H9 (cell line): ENCODE measurements at regions not wholly inside any gene's neighbourhood (a gene's known extent, or its start where the extent isn't known, plus 50 kb on each side); places are given as distances from the start of the nearest gene placed in this dataset.

Source experiments
- DNase-seq: peaks from one replicate; pipeline ENCODE4 v3.0.0-alpha.2; 2017
- H2AFZ ChIP-seq: one replicate; pipeline ENCODE4 v1.6.1; 2013; ENCODE audit warnings: mild to moderate bottlenecking, low read length, control low read depth, moderate library complexity
- H2AK5ac ChIP-seq: 2 replicates; pipeline ENCODE4 v1.6.1; 2013; ENCODE audit warnings: low read length, control low read depth, mixed read lengths; ENCODE audit not compliant: insufficient read length
- H2BK120ac ChIP-seq: one replicate; pipeline ENCODE4 v1.6.1; 2013; ENCODE audit warnings: low read depth, mild to moderate bottlenecking, low read length, control low read depth, inconsistent platforms; ENCODE audit not compliant: poor library complexity, severe bottlenecking
- H2BK12ac ChIP-seq: 2 replicates; pipeline ENCODE4 v1.6.1; 2013; ENCODE audit warnings: low read length, control low read depth, mixed read lengths, low read depth; ENCODE audit not compliant: insufficient read length
- H2BK15ac ChIP-seq: 2 replicates; pipeline ENCODE4 v1.6.1; 2013; ENCODE audit warnings: low read depth, low read length, control low read depth
- H2BK20ac ChIP-seq: one replicate; pipeline ENCODE4 v1.6.1; 2013; ENCODE audit warnings: low read depth, mild to moderate bottlenecking, low read length, control low read depth, inconsistent platforms; ENCODE audit not compliant: poor library complexity, severe bottlenecking
- H2BK5ac ChIP-seq: 2 replicates; pipeline ENCODE4 v1.6.1; 2013; ENCODE audit warnings: low read length, control low read depth, mixed read lengths; ENCODE audit not compliant: insufficient read length
- H3K14ac ChIP-seq: 2 replicates; pipeline ENCODE4 v1.6.1; 2013; ENCODE audit warnings: low read length, control low read depth; ENCODE audit not compliant: insufficient read depth
- H3K18ac ChIP-seq: 2 replicates; pipeline ENCODE4 v1.6.1; 2013; ENCODE audit warnings: low read depth, mild to moderate bottlenecking, mixed read lengths, low read length, control low read depth; ENCODE audit not compliant: insufficient read length
- H3K23ac ChIP-seq: 2 replicates; pipeline ENCODE4 v1.6.1; 2013; ENCODE audit warnings: low read length, control low read depth, mixed read lengths, low read depth; ENCODE audit not compliant: insufficient read length
- H3K23me2 ChIP-seq: 2 replicates; pipeline ENCODE4 v1.6.1; 2013; ENCODE audit warnings: low read depth, mild to moderate bottlenecking, mixed read lengths, low read length, control low read depth; ENCODE audit not compliant: insufficient read length, poor library complexity, severe bottlenecking
- H3K27ac ChIP-seq: 2 replicates; pipeline ENCODE4 v1.5.1; 2013; ENCODE audit warnings: low read length, control low read depth, mixed read lengths, low read depth; ENCODE audit not compliant: insufficient read length
- H3K27me3 ChIP-seq: 2 replicates; pipeline ENCODE4 v1.6.1; 2013; ENCODE audit warnings: low read length, control low read depth, inconsistent platforms; ENCODE audit not compliant: insufficient read depth
- H3K4ac ChIP-seq: 2 replicates; pipeline ENCODE4 v1.6.1; 2013; ENCODE audit warnings: low read depth, mild to moderate bottlenecking, control low read depth, inconsistent platforms, low read length, moderate library complexity
- H3K4me1 ChIP-seq: 2 replicates; pipeline ENCODE4 v1.6.1; 2013; ENCODE audit warnings: low read length, control low read depth, inconsistent platforms; ENCODE audit not compliant: insufficient read depth
- H3K4me2 ChIP-seq: 2 replicates; pipeline ENCODE4 v1.6.1; 2013; ENCODE audit warnings: low read length, control low read depth, mixed read lengths; ENCODE audit not compliant: insufficient read length, insufficient read depth
- H3K56ac ChIP-seq: 2 replicates; pipeline ENCODE4 v1.6.1; 2013; ENCODE audit warnings: low read depth, mild to moderate bottlenecking, mixed read lengths, low read length, control low read depth; ENCODE audit not compliant: insufficient read length
- H3K79me1 ChIP-seq: 2 replicates; pipeline ENCODE4 v1.6.1; 2013; ENCODE audit warnings: low read depth, mild to moderate bottlenecking, moderate library complexity, low read length, control low read depth, inconsistent platforms; ENCODE audit not compliant: insufficient read depth, poor library complexity, severe bottlenecking
- H3K79me2 ChIP-seq: 2 replicates; pipeline ENCODE4 v1.6.1; 2013; ENCODE audit warnings: low read length, control low read depth, inconsistent platforms; ENCODE audit not compliant: insufficient read depth
- H3K9ac ChIP-seq: 2 replicates; pipeline ENCODE4 v1.6.1; 2013; ENCODE audit warnings: low read length, control low read depth, mixed read lengths; ENCODE audit not compliant: insufficient read length; ENCODE audit errors: extremely low read depth
- H3K9me3 ChIP-seq: one replicate; pipeline ENCODE4 v1.6.1; 2013; ENCODE audit warnings: low read depth, low read length, inconsistent platforms; ENCODE audit not compliant: control insufficient read depth
- H3T11ph ChIP-seq: one replicate; pipeline ENCODE4 v1.6.1; 2013; ENCODE audit warnings: mild to moderate bottlenecking, low read length, control low read depth, inconsistent platforms
- H4K20me1 ChIP-seq: one replicate; pipeline ENCODE4 v1.6.1; 2013; ENCODE audit not compliant: control insufficient read depth, insufficient read length, insufficient read depth
- H4K5ac ChIP-seq: 2 replicates; pipeline ENCODE4 v1.6.1; 2013; ENCODE audit warnings: low read depth, mild to moderate bottlenecking, mixed read lengths, low read length, control low read depth; ENCODE audit not compliant: insufficient read length
- H4K8ac ChIP-seq: replicated peaks from 2 replicates; pipeline ENCODE4 v1.6.1; 2013; ENCODE audit warnings: low read length, control low read depth, mixed read lengths, low read depth; ENCODE audit not compliant: insufficient read length
- H4K91ac ChIP-seq: 2 replicates; pipeline ENCODE4 v1.6.1; 2013; ENCODE audit warnings: low read depth, mild to moderate bottlenecking, moderate library complexity, mixed read lengths, low read length, control low read depth; ENCODE audit not compliant: insufficient read length
- H3K27ac Mint-ChIP-seq, 3 experiments: 2 replicates in 2 of 3; 3 replicates in 1 of 3; pipeline ENCODE4 v1.8.0; 2020 to 2021; ENCODE audit warnings: mixed read lengths in 3 of 3, mild to moderate bottlenecking in 1 of 3, moderate library complexity in 1 of 3
- H3K27me3 Mint-ChIP-seq: 2 replicates; pipeline ENCODE4 v1.8.0; 2021; ENCODE audit warnings: low read depth, mild to moderate bottlenecking, moderate library complexity, mixed read lengths
- H3K36me3 Mint-ChIP-seq, 3 experiments: 2 replicates in 2 of 3; 3 replicates in 1 of 3; pipeline ENCODE4 v1.8.0; 2020 to 2021; ENCODE audit warnings: low read depth in 3 of 3, mixed read lengths in 3 of 3; ENCODE audit not compliant: insufficient read depth in 1 of 3
- H3K4me1 Mint-ChIP-seq, 2 experiments: 2 replicates each; pipeline ENCODE4 v1.8.0; 2020; ENCODE audit warnings: mixed read lengths in 2 of 2
- H3K4me3 Mint-ChIP-seq, 2 experiments: 2 replicates in 1 of 2; 3 replicates in 1 of 2; pipeline ENCODE4 v1.8.0; 2020 to 2021; ENCODE audit warnings: mild to moderate bottlenecking in 2 of 2, mixed read lengths in 2 of 2, moderate library complexity in 1 of 2
- H3K9me3 Mint-ChIP-seq, 2 experiments: 2 replicates in 1 of 2; 3 replicates in 1 of 2; pipeline ENCODE4 v1.8.0; 2020; ENCODE audit warnings: mild to moderate bottlenecking in 2 of 2, mixed read lengths in 2 of 2, moderate library complexity in 1 of 2
- TF ChIP-seq, protein P1 (sequence below): fragments of 200-600 bp; sonication (generic); conservative IDR thresholded peaks from 3 replicates; pipeline ENCODE4 v1.8.0; 2021; ENCODE audit warnings: antibody characterized with exemption, mild to moderate bottlenecking

DNA sequence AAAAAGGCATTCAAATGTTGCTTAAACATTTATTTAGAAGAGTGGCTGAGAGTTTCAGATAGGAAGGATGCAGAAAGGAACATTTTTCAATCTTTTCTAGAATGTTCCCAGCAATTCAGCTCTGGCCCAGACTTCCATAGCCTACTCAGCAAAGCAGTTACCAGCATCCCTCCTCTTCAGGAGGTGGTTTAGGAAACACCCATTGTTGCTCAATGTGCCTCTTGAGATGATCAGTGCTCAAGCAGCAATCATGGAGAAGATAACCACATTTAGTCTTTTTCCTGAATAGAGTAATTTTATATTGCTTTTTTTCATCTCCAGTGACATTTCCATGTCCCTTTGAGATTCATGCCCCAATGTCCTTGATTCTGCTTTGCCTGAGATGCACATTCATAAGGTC lies 328.7 kb upstream of the PPARGC1A start:
- H3K79me1 ChIP-seq: no peaks in the 10 kb centered on the region
- H4K20me1 ChIP-seq: no peaks in the 10 kb centered on the region
- no peaks in the 10 kb centered on the region for H3K9me3 ChIP-seq
- TF ChIP-seq, protein P1, sequence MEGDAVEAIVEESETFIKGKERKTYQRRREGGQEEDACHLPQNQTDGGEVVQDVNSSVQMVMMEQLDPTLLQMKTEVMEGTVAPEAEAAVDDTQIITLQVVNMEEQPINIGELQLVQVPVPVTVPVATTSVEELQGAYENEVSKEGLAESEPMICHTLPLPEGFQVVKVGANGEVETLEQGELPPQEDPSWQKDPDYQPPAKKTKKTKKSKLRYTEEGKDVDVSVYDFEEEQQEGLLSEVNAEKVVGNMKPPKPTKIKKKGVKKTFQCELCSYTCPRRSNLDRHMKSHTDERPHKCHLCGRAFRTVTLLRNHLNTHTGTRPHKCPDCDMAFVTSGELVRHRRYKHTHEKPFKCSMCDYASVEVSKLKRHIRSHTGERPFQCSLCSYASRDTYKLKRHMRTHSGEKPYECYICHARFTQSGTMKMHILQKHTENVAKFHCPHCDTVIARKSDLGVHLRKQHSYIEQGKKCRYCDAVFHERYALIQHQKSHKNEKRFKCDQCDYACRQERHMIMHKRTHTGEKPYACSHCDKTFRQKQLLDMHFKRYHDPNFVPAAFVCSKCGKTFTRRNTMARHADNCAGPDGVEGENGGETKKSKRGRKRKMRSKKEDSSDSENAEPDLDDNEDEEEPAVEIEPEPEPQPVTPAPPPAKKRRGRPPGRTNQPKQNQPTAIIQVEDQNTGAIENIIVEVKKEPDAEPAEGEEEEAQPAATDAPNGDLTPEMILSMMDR: no peak
- H3K4me1 Mint-ChIP-seq: no peaks in the 10 kb centered on the region
- no peaks in the 10 kb centered on the region for H3K4me1 ChIP-seq
- no peaks in the 10 kb centered on the region for H3K23me2 ChIP-seq
- no peak overlapping the region for H3K27ac Mint-ChIP-seq
- H4K8ac ChIP-seq: no peak overlapping the region
- H3K27me3 ChIP-seq: no peaks in the 10 kb centered on the region
- H3K9ac ChIP-seq: no peak overlapping the region
- no peaks in the 10 kb centered on the region for H3K79me2 ChIP-seq
- H3K4ac ChIP-seq: no peak overlapping the region
- no peaks in the 10 kb centered on the region for H3K36me3 Mint-ChIP-seq
- no peak overlapping the region for H2BK20ac ChIP-seq
- no peak overlapping the region for H2BK5ac ChIP-seq
- no peak overlapping the region for H2BK15ac ChIP-seq
- H3T11ph ChIP-seq: no peak overlapping the region
- H3K18ac ChIP-seq: no peak overlapping the region
- no peak overlapping the region for H3K27ac ChIP-seq
- no peak overlapping the region for H2AFZ ChIP-seq
- no peak overlapping the region for H3K4me2 ChIP-seq
- no peak overlapping the region for H4K91ac ChIP-seq
- peaks cover 2% of the 10 kb centered on the region; the same call in 1 of the 2 replicates for H3K27me3 Mint-ChIP-seq
- H3K9me3 Mint-ChIP-seq: peaks cover 0 to 2% of the 10 kb centered on the region in 2 experiments; a peak in 1 of 5 replicates
- H2AK5ac ChIP-seq: no peak overlapping the region
- H3K56ac ChIP-seq: no peak overlapping the region
- H4K5ac ChIP-seq: no peak overlapping the region
- H2BK120ac ChIP-seq: no peak overlapping the region
- no peak for DNase-seq
- H3K14ac ChIP-seq: no peak overlapping the region
- no peak overlapping the region for H3K4me3 Mint-ChIP-seq
- H3K23ac ChIP-seq: no peak overlapping the region
- H2BK12ac ChIP-seq: no peak overlapping the region
